ENCODE measurements at regions not wholly inside any gene's neighbourhood (a gene's known extent, or its start where the extent isn't known, plus 50 kb on each side); places are given as distances from the start of the nearest gene placed in this dataset.

DNA sequence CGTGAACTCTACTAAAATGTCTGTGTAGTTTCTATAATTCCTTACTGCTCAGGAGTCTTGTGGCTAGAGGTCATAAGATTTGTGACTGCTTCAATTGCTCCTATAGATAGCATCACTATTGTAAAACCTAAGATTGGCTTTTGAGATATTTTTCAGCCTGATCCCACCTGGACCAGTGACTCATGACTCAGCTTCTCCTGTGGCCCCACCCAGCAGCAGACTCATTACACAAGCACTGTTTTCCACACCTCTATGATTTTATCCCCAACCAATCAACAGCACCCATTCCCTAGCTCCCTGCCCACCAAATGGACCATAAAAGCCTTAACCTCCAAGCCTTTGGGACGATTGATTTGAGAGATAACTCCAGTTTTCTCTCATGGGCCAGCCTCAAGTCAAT, 1157.0 kb upstream of the INTU start:
- TF ChIP-seq POLR2A (IDR thresholded peaks at IDR 0.05; ENCODE audit: low read depth, low read length) = no peak
- TF ChIP-seq, protein P1, sequence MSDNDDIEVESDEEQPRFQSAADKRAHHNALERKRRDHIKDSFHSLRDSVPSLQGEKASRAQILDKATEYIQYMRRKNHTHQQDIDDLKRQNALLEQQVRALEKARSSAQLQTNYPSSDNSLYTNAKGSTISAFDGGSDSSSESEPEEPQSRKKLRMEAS (IDR thresholded peaks at IDR 0.05; ENCODE audit: insufficient read depth, insufficient read length) = no peak
- TF ChIP-seq, protein P2, sequence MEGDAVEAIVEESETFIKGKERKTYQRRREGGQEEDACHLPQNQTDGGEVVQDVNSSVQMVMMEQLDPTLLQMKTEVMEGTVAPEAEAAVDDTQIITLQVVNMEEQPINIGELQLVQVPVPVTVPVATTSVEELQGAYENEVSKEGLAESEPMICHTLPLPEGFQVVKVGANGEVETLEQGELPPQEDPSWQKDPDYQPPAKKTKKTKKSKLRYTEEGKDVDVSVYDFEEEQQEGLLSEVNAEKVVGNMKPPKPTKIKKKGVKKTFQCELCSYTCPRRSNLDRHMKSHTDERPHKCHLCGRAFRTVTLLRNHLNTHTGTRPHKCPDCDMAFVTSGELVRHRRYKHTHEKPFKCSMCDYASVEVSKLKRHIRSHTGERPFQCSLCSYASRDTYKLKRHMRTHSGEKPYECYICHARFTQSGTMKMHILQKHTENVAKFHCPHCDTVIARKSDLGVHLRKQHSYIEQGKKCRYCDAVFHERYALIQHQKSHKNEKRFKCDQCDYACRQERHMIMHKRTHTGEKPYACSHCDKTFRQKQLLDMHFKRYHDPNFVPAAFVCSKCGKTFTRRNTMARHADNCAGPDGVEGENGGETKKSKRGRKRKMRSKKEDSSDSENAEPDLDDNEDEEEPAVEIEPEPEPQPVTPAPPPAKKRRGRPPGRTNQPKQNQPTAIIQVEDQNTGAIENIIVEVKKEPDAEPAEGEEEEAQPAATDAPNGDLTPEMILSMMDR (IDR thresholded peaks at IDR 0.05; ENCODE audit: extremely low read depth in 1 of 2, insufficient read depth in 1 of 2, low read depth in 1 of 2, low read length in 2 of 2) = no peak
- no peak for TF ChIP-seq POLR2AphosphoS5 (IDR thresholded peaks at IDR 0.05; ENCODE audit: insufficient read depth, low read depth, low read length)
- TF ChIP-seq EZH2 (IDR thresholded peaks at IDR 0.05; ENCODE audit: borderline replicate concordance, low read depth, low read length, severe bottlenecking) = no peak
- no peak for TF ChIP-seq JUN (IDR thresholded peaks at IDR 0.05; ENCODE audit: borderline replicate concordance, insufficient read depth, insufficient read length, low read depth)
- TF ChIP-seq FOS (IDR thresholded peaks at IDR 0.05; ENCODE audit: borderline replicate concordance, insufficient read depth, low read length) = no peak
- TF ChIP-seq MYC (IDR thresholded peaks at IDR 0.05; ENCODE audit: low read depth, low read length) = no peak
